ENCODE measurements at regions not wholly inside any gene's neighbourhood (a gene's known extent, or its start where the extent isn't known, plus 50 kb on each side); places are given as distances from the start of the nearest gene placed in this dataset.

DNA sequence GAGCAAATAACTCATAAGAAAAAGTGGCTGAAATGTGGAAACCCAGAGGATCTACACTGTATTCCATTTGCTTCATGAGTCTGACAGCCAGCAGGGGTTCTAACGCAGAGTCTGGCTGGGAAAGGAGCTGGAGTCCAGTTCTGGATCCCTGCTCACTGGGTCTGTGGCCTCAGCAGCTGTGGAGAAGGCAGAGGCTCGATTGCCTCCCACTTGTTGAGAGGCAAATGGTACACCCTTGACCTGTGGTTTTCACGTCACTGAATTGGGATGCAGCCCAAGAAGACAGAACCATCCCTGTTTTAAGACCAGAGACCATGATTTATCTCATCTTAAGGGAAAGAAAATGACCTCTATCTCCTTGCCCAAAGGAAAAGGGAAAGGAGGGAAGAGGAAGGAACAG, 147.0 kb upstream of the NOCT start:
- TF ChIP-seq SIN3A (IDR thresholded peaks at IDR 0.05; ENCODE audit: borderline replicate concordance, insufficient read depth, low read length) (no peak), POLR2AphosphoS5 (IDR thresholded peaks at IDR 0.05; ENCODE audit: low read depth, low read length) (no peak), TAF1 (IDR thresholded peaks at IDR 0.05; ENCODE audit: borderline replicate concordance, insufficient read depth, low read length) (no peak), FOXP2 (optimal IDR thresholded peaks at IDR 0.05; ENCODE audit: borderline replicate concordance, extremely low read depth, extremely low read length, insufficient read depth) (no peak)
- TF ChIP-seq, protein P1, sequence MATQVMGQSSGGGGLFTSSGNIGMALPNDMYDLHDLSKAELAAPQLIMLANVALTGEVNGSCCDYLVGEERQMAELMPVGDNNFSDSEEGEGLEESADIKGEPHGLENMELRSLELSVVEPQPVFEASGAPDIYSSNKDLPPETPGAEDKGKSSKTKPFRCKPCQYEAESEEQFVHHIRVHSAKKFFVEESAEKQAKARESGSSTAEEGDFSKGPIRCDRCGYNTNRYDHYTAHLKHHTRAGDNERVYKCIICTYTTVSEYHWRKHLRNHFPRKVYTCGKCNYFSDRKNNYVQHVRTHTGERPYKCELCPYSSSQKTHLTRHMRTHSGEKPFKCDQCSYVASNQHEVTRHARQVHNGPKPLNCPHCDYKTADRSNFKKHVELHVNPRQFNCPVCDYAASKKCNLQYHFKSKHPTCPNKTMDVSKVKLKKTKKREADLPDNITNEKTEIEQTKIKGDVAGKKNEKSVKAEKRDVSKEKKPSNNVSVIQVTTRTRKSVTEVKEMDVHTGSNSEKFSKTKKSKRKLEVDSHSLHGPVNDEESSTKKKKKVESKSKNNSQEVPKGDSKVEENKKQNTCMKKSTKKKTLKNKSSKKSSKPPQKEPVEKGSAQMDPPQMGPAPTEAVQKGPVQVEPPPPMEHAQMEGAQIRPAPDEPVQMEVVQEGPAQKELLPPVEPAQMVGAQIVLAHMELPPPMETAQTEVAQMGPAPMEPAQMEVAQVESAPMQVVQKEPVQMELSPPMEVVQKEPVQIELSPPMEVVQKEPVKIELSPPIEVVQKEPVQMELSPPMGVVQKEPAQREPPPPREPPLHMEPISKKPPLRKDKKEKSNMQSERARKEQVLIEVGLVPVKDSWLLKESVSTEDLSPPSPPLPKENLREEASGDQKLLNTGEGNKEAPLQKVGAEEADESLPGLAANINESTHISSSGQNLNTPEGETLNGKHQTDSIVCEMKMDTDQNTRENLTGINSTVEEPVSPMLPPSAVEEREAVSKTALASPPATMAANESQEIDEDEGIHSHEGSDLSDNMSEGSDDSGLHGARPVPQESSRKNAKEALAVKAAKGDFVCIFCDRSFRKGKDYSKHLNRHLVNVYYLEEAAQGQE (IDR thresholded peaks at IDR 0.05; ENCODE audit: insufficient read depth in 1 of 2, low read depth in 2 of 2, low read length in 2 of 2) = no peak

DNA sequence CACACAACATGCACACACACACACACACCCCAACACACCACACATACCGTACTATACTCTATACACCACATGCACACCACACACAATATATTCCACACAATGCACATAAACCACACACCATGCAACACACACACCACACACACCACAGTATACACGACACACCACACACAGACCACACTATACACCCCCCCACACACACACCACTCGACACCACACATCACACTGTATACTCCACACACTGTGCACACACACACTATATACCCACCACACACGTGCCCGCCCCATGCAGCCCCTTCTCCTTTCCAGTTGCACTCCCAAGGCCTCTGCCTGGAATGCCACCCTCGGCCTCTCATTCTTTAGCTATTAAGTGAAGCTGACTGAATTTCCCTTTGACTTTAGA, 148.2 kb upstream of the NOCT start:
- no peak for TF ChIP-seq SIN3A (IDR thresholded peaks at IDR 0.05; ENCODE audit: borderline replicate concordance, insufficient read depth, low read length)
- TF ChIP-seq FOXP2 (optimal IDR thresholded peaks at IDR 0.05; ENCODE audit: borderline replicate concordance, extremely low read depth, extremely low read length, insufficient read depth) = no peak
- TF ChIP-seq, protein P1 (IDR thresholded peaks at IDR 0.05; ENCODE audit: insufficient read depth in 1 of 2, low read depth in 2 of 2, low read length in 2 of 2) = no peak
- no peak for TF ChIP-seq POLR2AphosphoS5 (IDR thresholded peaks at IDR 0.05; ENCODE audit: low read depth, low read length)
- no peak for TF ChIP-seq TAF1 (IDR thresholded peaks at IDR 0.05; ENCODE audit: borderline replicate concordance, insufficient read depth, low read length)

DNA sequence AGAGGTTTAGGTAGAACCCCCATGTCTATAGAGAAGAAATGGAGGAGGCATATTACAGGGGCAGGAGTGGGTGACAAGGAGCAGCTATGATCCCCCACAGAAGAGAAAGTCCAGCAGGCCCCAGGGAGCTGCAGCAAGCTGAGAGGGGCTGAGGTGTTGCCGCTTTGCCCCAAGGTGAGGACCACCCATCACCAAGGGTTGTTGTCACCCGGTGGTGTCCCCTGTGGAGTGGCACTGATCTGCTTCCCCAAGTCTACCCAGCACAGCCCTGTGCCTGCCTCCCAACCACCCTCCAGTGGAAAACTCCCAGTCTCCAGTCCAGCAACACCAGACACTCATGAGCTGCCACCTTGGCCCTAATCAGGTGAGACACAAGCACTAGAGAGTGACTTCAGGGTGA, 149.3 kb upstream of the NOCT start:
- TF ChIP-seq SIN3A (IDR thresholded peaks at IDR 0.05; ENCODE audit: borderline replicate concordance, insufficient read depth, low read length) (no peak), FOXP2 (optimal IDR thresholded peaks at IDR 0.05; ENCODE audit: borderline replicate concordance, extremely low read depth, extremely low read length, insufficient read depth) (no peak), TAF1 (IDR thresholded peaks at IDR 0.05; ENCODE audit: borderline replicate concordance, insufficient read depth, low read length) (no peak), POLR2AphosphoS5 (IDR thresholded peaks at IDR 0.05; ENCODE audit: low read depth, low read length) (no peak)
- TF ChIP-seq, protein P1 (IDR thresholded peaks at IDR 0.05; ENCODE audit: insufficient read depth in 1 of 2, low read depth in 2 of 2, low read length in 2 of 2) = no peak

DNA sequence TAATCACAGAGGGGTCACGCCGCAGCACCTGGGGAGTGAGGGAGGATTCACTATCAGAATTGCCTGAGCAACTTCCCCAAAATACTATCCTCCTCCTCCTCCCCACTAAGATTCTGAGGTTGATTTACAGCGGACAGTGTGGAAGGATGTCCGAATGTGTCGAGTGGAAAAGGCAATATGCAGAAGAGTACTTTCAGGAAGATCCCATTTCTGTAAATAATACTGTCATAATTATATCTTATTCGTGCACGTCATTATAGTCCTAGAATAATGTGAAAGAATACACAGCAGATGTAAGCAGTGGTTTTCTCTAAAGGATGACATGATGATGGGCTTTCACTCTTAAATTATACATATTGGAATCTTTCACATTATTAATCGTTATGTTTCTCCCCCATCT, 149.8 kb upstream of the NOCT start:
- TF ChIP-seq POLR2AphosphoS5 (IDR thresholded peaks at IDR 0.05; ENCODE audit: low read depth, low read length) (no peak), TAF1 (IDR thresholded peaks at IDR 0.05; ENCODE audit: borderline replicate concordance, insufficient read depth, low read length) (no peak), FOXP2 (optimal IDR thresholded peaks at IDR 0.05; ENCODE audit: borderline replicate concordance, extremely low read depth, extremely low read length, insufficient read depth) (no peak), SIN3A (IDR thresholded peaks at IDR 0.05; ENCODE audit: borderline replicate concordance, insufficient read depth, low read length) (no peak)
- TF ChIP-seq, protein P1 (IDR thresholded peaks at IDR 0.05; ENCODE audit: insufficient read depth in 1 of 2, low read depth in 2 of 2, low read length in 2 of 2) = no peak

Data from PFSK-1 (cell line).